ENCODE measurements at regions not wholly inside any gene's neighbourhood (a gene's known extent, or its start where the extent isn't known, plus 50 kb on each side); places are given as distances from the start of the nearest gene placed in this dataset.

DNA sequence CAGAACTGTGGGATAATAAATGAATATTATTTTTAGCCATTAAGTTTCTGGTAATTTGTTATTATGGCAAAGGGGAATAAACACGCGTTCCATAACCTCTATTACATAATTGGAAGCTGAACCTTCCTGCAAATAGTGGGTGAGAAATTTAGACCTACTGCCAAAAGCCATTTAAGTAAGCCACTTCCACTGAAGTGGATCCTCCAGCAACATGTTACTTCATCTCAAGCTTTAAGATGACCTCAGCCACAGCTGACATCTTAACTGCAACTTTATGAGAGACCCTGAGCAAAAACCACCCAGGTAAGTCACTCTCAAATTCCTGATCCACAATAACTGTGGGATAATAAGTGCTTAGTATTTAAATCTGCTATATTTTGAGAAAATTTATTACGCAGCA, 1048.6 kb downstream of the FAM133A start:
- intact Hi-C loops (cut with DNase I) = no loop called here
- no peak for TF ChIP-seq EP300 (IDR thresholded peaks at IDR 0.05)
- no peak for TF ChIP-seq POLR2AphosphoS5 (IDR thresholded peaks at IDR 0.05)
- no peak for TF ChIP-seq POLR2A (IDR thresholded peaks at IDR 0.05; ENCODE audit: low read depth)
- TF ChIP-seq, protein P1, sequence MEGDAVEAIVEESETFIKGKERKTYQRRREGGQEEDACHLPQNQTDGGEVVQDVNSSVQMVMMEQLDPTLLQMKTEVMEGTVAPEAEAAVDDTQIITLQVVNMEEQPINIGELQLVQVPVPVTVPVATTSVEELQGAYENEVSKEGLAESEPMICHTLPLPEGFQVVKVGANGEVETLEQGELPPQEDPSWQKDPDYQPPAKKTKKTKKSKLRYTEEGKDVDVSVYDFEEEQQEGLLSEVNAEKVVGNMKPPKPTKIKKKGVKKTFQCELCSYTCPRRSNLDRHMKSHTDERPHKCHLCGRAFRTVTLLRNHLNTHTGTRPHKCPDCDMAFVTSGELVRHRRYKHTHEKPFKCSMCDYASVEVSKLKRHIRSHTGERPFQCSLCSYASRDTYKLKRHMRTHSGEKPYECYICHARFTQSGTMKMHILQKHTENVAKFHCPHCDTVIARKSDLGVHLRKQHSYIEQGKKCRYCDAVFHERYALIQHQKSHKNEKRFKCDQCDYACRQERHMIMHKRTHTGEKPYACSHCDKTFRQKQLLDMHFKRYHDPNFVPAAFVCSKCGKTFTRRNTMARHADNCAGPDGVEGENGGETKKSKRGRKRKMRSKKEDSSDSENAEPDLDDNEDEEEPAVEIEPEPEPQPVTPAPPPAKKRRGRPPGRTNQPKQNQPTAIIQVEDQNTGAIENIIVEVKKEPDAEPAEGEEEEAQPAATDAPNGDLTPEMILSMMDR (IDR thresholded peaks at IDR 0.05) = no peak

DNA sequence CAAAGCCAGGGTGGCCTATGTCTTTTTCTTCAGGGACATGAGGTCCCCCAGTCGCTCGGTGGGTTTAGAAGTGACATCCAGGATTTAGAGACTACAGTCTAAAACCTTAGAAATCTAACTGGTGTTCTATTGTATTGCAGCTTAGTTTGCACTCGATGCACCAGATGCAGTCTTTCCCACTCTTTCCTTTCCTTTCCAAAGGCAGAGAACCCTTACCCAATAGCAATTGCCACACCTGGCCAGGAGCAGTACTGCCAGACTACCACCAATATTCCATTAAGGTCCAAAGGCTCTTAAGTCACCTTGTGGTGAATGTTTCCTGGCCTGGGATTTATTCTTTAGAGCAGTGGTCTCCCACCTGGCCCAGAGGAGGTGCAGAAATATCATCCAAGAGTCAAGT, 1068.8 kb downstream of the FAM133A start:
- TF ChIP-seq EP300 (IDR thresholded peaks at IDR 0.05) (no peak), POLR2A (IDR thresholded peaks at IDR 0.05; ENCODE audit: low read depth) (no peak), POLR2AphosphoS5 (IDR thresholded peaks at IDR 0.05) (no peak)
- TF ChIP-seq, protein P1 (IDR thresholded peaks at IDR 0.05) = no peak
- WGBS = 74% methylated on average over 3 of the region's 3 CpGs
- peaks cover 0 to 4% (median 0%) of the 10 kb centered on the region in 4 donors for H3K27me3 ChIP-seq
- no peaks in the 10 kb centered on the region for H3K9me3 ChIP-seq
- no peak for DNase-seq (ENCODE audit: extremely low spot score)
- H3K4me3 ChIP-seq = no peak overlapping the region
- intact Hi-C loops (cut with DNase I) = no loop called here
- H3K36me3 ChIP-seq = no peaks in the 10 kb centered on the region
- H3K27ac ChIP-seq (replicated peaks in 1 of 4) = no peak overlapping the region
- no peaks in the 10 kb centered on the region for H3K4me1 ChIP-seq

More for the DNA sequence above, 1048.6 kb downstream of the FAM133A start:
- no peaks in the 10 kb centered on the region for H3K9me3 ChIP-seq
- no peaks in the 10 kb centered on the region for H3K27me3 ChIP-seq
- no peak overlapping the region for H3K4me3 ChIP-seq
- no peaks in the 10 kb centered on the region for H3K4me1 ChIP-seq
- 77% methylated on average over 3 of the region's 3 CpGs for WGBS
- no peak overlapping the region for H3K27ac ChIP-seq (replicated peaks in 1 of 4)
- no peaks in the 10 kb centered on the region for H3K36me3 ChIP-seq
- DNase-seq (ENCODE audit: extremely low spot score) = no peak

DNA sequence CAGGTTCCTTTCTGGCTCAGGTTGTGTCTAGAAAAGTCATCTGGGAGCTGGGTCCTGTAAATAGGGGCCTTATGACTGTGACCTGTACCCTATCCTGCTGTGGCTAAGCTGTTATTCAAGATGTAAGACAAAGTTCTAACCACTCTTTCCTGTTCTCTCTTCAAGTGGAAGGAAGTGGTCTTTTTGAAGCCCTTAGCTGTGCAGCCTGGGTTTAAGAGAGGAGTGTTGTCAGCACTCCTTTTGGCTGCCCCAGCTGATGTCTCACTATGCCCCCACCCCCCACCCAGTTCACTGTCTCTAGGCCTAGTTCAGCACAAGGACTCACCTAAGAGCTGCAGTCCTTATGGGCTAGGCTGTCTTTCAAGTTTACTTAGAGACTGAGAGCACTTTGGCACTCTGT, 1069.5 kb downstream of the FAM133A start:
- TF ChIP-seq POLR2A (IDR thresholded peaks at IDR 0.05; ENCODE audit: low read depth) (no peak), EP300 (IDR thresholded peaks at IDR 0.05) (no peak), POLR2AphosphoS5 (IDR thresholded peaks at IDR 0.05) (no peak)
- TF ChIP-seq, protein P1 (IDR thresholded peaks at IDR 0.05) = no peak
- no peak for DNase-seq (ENCODE audit: extremely low spot score)
- Histone ChIP-seq H3K4me1 (no peaks in the 10 kb centered on the region), H3K27ac (replicated peaks in 1 of 4) (no peak overlapping the region), H3K36me3 (no peaks in the 10 kb centered on the region), H3K27me3 (peaks cover 0 to 4% (median 0%) of the 10 kb centered on the region in 4 donors), H3K4me3 (no peak overlapping the region), H3K9me3 (no peaks in the 10 kb centered on the region)
- intact Hi-C loops (cut with DNase I) = no loop called here

DNA sequence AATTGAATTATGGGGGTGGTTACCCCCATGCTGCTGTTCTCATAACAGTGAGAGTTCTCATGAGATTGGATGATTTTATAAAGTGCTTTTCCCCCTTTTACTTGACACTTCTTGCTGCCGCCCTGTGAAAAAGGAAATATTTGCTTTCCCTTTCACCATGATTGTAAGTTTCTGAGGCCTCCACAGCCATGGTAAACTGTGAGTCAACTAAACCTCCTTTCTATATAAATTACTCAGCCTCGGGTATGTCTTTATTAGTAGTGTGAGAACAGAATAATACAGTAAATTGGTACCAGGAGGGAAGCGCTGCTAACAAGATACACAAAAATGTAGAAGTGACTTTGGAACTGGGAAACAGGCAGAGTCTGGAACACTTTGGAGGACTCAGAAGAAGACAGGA, 1070.8 kb downstream of the FAM133A start:
- no peaks in the 10 kb centered on the region for H3K9me3 ChIP-seq
- no peak overlapping the region for H3K4me3 ChIP-seq
- H3K36me3 ChIP-seq = no peaks in the 10 kb centered on the region
- DNase-seq (ENCODE audit: extremely low spot score) = no peak
- intact Hi-C loops (cut with DNase I) = no loop called here
- TF ChIP-seq POLR2A (IDR thresholded peaks at IDR 0.05; ENCODE audit: low read depth) = no peak
- TF ChIP-seq POLR2AphosphoS5 (IDR thresholded peaks at IDR 0.05) = no peak
- TF ChIP-seq, protein P1 (IDR thresholded peaks at IDR 0.05) = no peak
- TF ChIP-seq EP300 (IDR thresholded peaks at IDR 0.05) = no peak
- H3K27me3 ChIP-seq = no peaks in the 10 kb centered on the region
- no peak overlapping the region for H3K27ac ChIP-seq (replicated peaks in 1 of 4)
- H3K4me1 ChIP-seq = no peaks in the 10 kb centered on the region
- WGBS = 78% methylated on average over 3 of the region's 3 CpGs

DNA sequence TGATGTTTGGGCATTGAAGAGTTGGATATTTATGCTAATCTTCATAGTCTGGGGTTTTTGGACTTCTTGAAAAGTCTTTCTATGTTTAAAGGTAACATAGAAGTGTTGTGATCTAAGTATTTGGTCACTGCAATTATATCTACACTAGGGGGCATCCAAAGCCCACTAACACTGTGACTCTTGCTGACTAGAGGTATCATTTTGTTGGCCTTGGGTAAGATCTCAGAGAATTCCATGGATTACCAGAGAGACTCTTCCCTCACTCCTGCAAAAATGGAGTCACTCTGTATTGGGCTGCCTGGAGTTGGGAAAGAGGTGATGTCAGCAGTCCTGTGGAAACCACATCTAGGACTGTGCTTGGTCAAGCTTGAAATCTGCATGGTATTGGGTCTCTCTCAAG, 1077.6 kb downstream of the FAM133A start:
- H3K4me1 ChIP-seq = no peaks in the 10 kb centered on the region
- no peak for DNase-seq (ENCODE audit: extremely low spot score)
- intact Hi-C loops (cut with DNase I) = no loop called here
- H3K36me3 ChIP-seq = no peaks in the 10 kb centered on the region
- H3K4me3 ChIP-seq = no peak overlapping the region
- H3K27me3 ChIP-seq = no peaks in the 10 kb centered on the region
- no peak overlapping the region for H3K27ac ChIP-seq (replicated peaks in 1 of 4)
- TF ChIP-seq, protein P1 (IDR thresholded peaks at IDR 0.05) = no peak
- TF ChIP-seq EP300 (IDR thresholded peaks at IDR 0.05) (no peak), POLR2A (IDR thresholded peaks at IDR 0.05; ENCODE audit: low read depth) (no peak), POLR2AphosphoS5 (IDR thresholded peaks at IDR 0.05) (no peak)
- no peaks in the 10 kb centered on the region for H3K9me3 ChIP-seq
